ENCODE measurements at regions not wholly inside any gene's neighbourhood (a gene's known extent, or its start where the extent isn't known, plus 50 kb on each side); places are given as distances from the start of the nearest gene placed in this dataset.

DNA sequence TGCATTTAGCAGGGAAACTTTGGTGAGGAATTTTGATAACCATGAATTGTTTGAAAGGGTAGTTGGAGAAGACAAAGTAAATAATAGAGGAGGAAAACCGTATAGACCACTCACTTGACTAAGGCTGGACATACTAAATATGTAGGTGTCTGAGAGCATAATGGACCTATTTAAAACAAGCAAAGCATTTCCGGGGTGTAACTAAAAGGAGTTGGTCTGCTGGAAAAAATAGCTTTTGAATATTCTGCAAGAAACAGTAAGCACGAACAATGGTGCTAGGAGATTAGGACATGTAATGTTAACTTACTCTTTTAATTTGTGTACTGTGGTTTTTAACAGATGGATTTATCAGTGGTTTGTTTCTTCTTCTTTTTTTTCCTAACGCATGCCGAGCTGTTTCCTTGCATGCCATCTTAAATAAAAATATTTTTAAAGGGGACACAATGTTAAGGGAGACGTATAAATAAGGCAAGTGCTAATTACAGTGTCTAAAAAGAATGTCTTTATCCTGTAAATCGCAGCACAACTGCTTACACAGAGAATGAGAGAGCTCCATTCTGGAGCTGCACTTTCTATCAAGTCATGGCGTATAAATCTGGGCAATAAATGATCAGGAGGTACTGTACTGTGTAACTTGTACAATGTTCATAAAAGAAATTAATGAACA is 492.1 kb downstream of the LMO4 start:
- Histone ChIP-seq H3K9me3 (no peaks in the 10 kb centered on the region), H3K36me3 (no peaks in the 10 kb centered on the region), H3K27me3 (ENCODE audit: low read depth) (no peaks in the 10 kb centered on the region), H3K27ac (no peak overlapping the region), H3K4me3 (no peak overlapping the region), H3K4me1 (no peaks in the 10 kb centered on the region)
- intact Hi-C loops (cut with DNase I), result no loop called here
- no peak for ATAC-seq
- no peak for DNase-seq
- TF ChIP-seq, protein P1, sequence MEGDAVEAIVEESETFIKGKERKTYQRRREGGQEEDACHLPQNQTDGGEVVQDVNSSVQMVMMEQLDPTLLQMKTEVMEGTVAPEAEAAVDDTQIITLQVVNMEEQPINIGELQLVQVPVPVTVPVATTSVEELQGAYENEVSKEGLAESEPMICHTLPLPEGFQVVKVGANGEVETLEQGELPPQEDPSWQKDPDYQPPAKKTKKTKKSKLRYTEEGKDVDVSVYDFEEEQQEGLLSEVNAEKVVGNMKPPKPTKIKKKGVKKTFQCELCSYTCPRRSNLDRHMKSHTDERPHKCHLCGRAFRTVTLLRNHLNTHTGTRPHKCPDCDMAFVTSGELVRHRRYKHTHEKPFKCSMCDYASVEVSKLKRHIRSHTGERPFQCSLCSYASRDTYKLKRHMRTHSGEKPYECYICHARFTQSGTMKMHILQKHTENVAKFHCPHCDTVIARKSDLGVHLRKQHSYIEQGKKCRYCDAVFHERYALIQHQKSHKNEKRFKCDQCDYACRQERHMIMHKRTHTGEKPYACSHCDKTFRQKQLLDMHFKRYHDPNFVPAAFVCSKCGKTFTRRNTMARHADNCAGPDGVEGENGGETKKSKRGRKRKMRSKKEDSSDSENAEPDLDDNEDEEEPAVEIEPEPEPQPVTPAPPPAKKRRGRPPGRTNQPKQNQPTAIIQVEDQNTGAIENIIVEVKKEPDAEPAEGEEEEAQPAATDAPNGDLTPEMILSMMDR (IDR thresholded peaks at IDR 0.05), result no peak

DNA sequence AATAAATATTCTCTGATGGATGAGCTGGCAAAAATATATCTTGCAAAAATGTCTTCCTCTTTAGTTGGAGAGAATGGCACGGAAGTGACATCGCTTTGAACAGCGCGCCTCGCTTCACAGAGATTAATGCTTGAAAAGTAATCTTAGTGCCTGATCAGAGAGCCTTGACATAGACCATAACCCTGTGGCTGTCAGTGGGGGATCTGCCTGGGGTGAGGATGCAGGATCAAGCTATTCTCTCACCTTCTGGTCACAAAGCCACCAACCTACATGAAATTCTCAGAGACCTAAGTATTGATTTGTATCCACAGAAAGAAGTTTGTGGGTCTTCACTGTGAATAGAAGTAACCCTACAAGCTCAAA is 492.6 kb downstream of the LMO4 start:
- no peaks in the 10 kb centered on the region for H3K9me3 ChIP-seq
- intact Hi-C loops (cut with DNase I), result no loop called here
- ATAC-seq (no peak), DNase-seq (no peak)
- no peaks in the 10 kb centered on the region for H3K4me1 ChIP-seq
- H3K27ac ChIP-seq, result no peak overlapping the region
- H3K4me3 ChIP-seq, result no peak overlapping the region
- TF ChIP-seq, protein P1 (IDR thresholded peaks at IDR 0.05), result no peak
- no peaks in the 10 kb centered on the region for H3K27me3 ChIP-seq (ENCODE audit: low read depth)
- no peaks in the 10 kb centered on the region for H3K36me3 ChIP-seq

GRCh38 chr1:87826681-87827251 is 498.1 kb downstream of the LMO4 start:
- ATAC-seq (peak; percentile 88 to 94), DNase-seq (no peak)
- TF ChIP-seq, protein P1 (IDR thresholded peaks at IDR 0.05), result no peak
- intact Hi-C loops (cut with DNase I), result no loop called here
- Histone ChIP-seq H3K4me1 (peaks cover 8% of the 10 kb centered on the region), H3K4me3 (peak overlapping the region; percentile 33), H3K27me3 (ENCODE audit: low read depth) (no peaks in the 10 kb centered on the region), H3K27ac (peak overlapping the region; percentile 42), H3K9me3 (no peaks in the 10 kb centered on the region), H3K36me3 (no peaks in the 10 kb centered on the region)

DNA sequence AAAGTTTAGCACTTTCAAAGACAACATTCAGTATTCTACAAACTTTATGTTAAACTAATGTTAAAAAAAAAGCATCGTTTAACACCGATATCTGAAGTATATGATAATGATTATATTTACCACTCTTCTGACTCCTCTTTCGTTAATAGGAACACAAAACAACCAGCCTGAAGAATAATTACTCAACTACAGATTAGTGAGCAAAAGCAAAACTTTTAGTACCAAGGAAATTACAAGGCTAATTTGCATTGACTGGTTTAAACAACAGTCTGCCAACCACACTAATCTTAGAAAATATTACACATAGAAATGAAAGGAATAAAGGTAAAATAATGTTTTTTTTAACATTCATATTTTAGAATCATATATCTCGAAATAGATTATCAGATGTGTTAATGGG is 500.7 kb downstream of the LMO4 start:
- ATAC-seq, result no peak
- H3K36me3 ChIP-seq, result no peaks in the 10 kb centered on the region
- TF ChIP-seq, protein P1 (IDR thresholded peaks at IDR 0.05), result no peak
- no peak for DNase-seq
- no peak overlapping the region for H3K27ac ChIP-seq
- H3K27me3 ChIP-seq (ENCODE audit: low read depth), result no peaks in the 10 kb centered on the region
- peaks cover 8% of the 10 kb centered on the region for H3K4me1 ChIP-seq
- no peaks in the 10 kb centered on the region for H3K9me3 ChIP-seq
- intact Hi-C loops (cut with DNase I), result no loop called here
- no peak overlapping the region for H3K4me3 ChIP-seq

DNA sequence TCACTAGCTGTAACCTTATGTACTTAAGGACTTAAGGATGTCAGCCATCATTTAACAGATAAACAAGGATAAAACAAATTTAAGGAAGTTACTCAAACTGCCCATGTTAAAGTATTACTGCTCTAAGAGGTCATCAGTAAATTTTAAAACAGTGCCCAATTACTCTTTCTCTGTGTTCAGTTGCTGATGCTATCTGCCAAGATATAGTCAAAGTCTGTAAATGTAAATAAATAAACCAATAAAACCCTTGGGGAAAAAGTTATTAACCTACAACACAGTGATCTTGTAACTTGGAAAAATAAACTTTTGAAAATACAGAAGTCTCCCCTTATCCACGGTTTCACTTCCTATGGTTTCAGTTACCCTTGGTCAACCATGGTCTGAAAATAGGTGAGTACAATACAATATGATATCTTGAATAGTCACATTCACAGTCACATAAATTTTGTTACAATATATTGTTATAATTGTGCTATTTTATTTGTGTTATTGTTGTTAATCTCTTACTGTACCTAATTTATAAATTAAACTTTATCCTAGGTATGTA is 501.8 kb downstream of the LMO4 start:
- H3K27ac ChIP-seq, result no peak overlapping the region
- ATAC-seq (no peak), DNase-seq (no peak)
- intact Hi-C loops (cut with DNase I), result no loop called here
- H3K4me1 ChIP-seq, result peaks cover 8% of the 10 kb centered on the region
- H3K9me3 ChIP-seq, result no peaks in the 10 kb centered on the region
- H3K27me3 ChIP-seq (ENCODE audit: low read depth), result no peaks in the 10 kb centered on the region
- H3K36me3 ChIP-seq, result no peaks in the 10 kb centered on the region
- H3K4me3 ChIP-seq, result no peak overlapping the region
- TF ChIP-seq, protein P1 (IDR thresholded peaks at IDR 0.05), result no peak
